ENCODE measurements at regions not wholly inside any gene's neighbourhood (a gene's known extent, or its start where the extent isn't known, plus 50 kb on each side); places are given as distances from the start of the nearest gene placed in this dataset.

GRCh38 chr3:10646531-10647335, 141.3 kb upstream of the ATP2B2 start:
- TF ChIP-seq CTCF (IDR thresholded peaks at IDR 0.05), result no peak
- TF ChIP-seq EZH2phosphoT487 (IDR thresholded peaks at IDR 0.05), result no peak
- TF ChIP-seq EZH2 (IDR thresholded peaks at IDR 0.05), result no peak
